Epithelial cell of esophagus (primary cell): ENCODE measurements at regions not wholly inside any gene's neighbourhood (a gene's known extent, or its start where the extent isn't known, plus 50 kb on each side); places are given as distances from the start of the nearest gene placed in this dataset.

Experiments used
- DNase-seq: peaks from one replicate; pipeline ENCODE4 v3.0.0; 2010; ENCODE audit warnings: low read depth
- H3K4me3 ChIP-seq: 2 replicates; pipeline ENCODE4 v1.5.1; 2011; ENCODE audit warnings: mild to moderate bottlenecking, low read length, control low read depth
- TF ChIP-seq, protein P1 (sequence below): IDR thresholded peaks from 2 replicates; pipeline ENCODE4 v1.5.1; 2011; ENCODE audit warnings: low read depth, mild to moderate bottlenecking, low read length, control low read depth, inconsistent platforms; ENCODE audit not compliant: insufficient read depth; ENCODE audit errors: missing control alignments

DNA sequence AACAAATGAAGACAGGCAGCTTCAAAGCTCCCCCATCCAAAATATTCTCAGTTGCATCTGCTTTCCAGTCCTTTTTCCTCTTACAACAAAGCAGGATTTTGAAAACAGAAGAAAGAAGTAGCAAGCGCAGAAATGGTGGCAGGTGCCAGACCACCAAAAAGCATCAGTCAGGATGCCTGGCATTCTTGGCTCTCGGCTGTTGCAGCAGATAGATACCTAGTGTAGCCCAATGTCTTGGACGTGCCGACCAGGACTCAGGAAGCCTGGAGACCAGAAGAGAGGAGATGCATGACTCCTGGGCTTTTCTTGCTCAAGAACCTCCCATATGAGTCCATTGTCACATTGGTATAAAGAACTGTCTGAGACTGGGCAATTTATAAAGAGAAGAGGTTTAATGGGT lies 115.2 kb downstream of the RAB18 start:
- no peak overlapping the region for H3K4me3 ChIP-seq
- no peak for DNase-seq
- TF ChIP-seq, protein P1, sequence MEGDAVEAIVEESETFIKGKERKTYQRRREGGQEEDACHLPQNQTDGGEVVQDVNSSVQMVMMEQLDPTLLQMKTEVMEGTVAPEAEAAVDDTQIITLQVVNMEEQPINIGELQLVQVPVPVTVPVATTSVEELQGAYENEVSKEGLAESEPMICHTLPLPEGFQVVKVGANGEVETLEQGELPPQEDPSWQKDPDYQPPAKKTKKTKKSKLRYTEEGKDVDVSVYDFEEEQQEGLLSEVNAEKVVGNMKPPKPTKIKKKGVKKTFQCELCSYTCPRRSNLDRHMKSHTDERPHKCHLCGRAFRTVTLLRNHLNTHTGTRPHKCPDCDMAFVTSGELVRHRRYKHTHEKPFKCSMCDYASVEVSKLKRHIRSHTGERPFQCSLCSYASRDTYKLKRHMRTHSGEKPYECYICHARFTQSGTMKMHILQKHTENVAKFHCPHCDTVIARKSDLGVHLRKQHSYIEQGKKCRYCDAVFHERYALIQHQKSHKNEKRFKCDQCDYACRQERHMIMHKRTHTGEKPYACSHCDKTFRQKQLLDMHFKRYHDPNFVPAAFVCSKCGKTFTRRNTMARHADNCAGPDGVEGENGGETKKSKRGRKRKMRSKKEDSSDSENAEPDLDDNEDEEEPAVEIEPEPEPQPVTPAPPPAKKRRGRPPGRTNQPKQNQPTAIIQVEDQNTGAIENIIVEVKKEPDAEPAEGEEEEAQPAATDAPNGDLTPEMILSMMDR: no peak

DNA sequence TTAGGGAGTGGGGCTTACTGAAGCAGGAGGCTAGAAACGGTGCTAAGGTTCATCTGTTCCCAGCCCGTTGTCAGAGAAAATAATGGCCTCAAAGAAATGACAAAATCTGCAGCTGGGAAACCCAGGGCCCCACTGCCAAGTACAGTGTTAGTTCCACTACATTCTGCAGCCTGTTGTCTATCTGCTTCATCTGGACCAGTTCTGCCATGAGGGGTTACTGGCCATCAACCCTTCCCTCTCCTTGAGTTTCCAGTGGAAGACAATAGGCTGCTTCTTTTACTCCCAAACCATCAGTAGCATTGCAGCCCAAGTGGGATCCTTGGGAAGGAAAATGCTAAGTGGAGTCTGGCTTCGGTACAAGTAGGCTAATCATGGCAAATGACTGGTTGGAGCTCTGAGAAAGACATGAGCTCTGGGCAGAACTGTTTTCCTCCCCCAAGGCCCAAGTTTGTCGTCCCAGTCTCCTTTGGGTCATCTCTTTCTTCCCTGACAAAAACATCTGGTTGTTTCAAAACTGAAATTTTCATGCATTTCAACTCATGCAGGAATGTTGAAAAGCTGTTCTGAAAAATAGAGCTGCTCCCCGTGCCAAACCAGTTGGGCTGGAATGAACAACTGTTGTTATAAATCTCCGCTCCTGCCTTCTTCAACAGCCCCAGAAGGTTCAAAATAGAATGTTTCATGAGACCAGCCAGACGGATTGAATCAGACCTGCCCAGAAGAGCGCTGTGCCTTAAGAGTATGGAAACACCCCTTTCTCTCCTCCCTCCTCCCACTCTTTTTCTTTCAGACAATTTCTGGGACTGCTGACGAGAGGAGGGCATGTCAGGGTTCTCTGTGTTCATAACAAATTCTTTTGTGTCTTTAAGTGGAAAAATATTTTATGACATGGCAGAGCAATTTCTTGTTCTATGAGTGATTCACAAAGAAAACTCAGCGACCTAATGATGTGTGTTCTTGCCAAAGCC lies 116.6 kb downstream of the RAB18 start:
- TF ChIP-seq, protein P1: no peak
- no peak overlapping the region for H3K4me3 ChIP-seq
- DNase-seq: peak; percentile 45

DNA sequence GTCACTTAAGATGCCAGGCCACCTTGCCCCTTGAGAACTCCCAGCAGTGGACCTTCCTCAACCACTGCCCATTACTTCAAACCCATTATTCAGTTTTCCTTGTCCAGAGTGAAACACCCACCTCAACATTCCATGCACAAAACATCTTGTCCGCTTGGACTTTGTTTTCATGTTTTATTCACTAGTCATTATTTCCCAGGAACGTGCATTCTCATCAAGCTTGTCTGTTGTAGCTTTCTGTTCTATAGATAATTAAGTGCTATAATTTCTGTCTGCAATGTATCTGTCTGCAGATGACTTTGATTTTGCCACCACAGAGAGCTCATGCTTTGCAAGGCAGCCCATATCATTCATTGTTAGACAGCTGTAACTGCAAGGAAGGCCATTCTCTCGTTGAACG lies 117.4 kb downstream of the RAB18 start:
- no peak for DNase-seq
- no peak overlapping the region for H3K4me3 ChIP-seq
- TF ChIP-seq, protein P1: no peak

DNA sequence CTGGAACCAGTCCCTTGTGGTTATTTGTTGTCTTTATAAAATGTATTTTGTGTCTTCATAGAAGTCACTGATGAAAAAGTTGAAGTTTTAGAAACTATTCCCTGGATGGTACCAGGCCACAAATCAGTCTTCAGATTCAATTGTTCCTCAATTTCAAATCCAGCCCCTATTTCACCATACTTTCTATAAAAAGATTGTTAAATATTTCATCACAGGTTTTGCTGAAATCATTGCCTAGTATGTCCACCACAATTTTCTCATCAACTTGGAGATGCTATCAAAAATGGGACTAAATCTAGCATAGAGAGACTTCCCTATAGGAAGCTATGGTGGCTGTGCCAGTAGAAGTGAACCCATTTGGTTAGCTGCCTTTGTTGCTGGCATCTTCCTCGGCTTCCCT lies 118.5 kb downstream of the RAB18 start:
- TF ChIP-seq, protein P1: no peak
- no peak overlapping the region for H3K4me3 ChIP-seq
- no peak for DNase-seq
